ENCODE measurements at regions not wholly inside any gene's neighbourhood (a gene's known extent, or its start where the extent isn't known, plus 50 kb on each side); places are given as distances from the start of the nearest gene placed in this dataset.

DNA sequence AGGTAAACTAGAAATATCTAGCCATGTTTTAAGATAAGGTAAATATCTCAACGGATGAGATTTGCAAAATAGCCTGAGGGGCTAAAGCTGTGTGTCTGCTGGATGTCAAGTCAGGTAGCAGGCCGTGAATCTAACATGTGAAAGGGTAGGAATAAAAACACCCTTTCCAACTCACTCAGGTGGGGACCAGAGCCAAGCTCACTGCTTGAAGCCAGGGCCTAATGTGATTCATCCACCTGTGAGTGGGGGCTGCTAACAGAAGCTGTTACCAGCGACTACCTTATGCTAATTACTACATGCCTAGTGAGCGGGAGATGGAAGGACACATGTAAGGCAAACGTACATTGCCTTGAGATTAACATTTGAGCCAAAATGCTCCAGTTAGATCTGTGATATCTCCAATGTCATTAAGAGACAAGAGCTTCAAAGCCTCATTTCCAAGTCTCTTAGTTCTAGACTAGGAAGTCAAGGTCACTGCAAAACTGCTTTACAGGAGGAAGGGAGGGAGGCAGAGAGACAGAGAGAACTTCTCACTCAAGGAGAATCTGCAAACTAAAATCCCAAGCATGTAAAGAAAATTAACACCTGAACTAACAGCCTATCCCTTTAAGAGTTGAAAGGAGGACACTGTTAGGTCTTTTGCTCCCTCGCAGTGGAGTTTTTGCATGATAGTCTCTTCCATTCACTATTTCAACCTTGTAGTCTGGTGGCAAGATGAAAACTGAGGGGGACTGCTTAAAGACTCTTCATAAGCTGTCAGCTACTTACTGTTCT lies 141.6 kb upstream of the RPS23 start:
- DNase-seq: no peak

DNA sequence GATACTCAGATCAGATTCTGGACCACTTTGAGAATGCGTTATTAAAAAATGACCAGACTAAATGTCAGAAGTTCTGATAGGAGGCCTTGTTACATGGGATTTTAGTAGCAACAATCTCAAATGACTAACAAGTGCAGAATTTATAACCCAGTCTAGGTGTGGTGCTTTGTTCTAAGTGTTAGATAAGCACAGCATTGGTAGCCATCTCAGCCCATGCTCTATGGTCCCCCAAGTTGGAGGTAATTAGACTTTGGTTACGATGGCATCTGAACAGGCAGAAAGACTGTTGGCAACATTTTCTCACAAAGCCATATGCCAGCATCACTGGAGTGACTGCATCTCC lies 140.4 kb upstream of the RPS23 start:
- DNase-seq: no peak

DNA sequence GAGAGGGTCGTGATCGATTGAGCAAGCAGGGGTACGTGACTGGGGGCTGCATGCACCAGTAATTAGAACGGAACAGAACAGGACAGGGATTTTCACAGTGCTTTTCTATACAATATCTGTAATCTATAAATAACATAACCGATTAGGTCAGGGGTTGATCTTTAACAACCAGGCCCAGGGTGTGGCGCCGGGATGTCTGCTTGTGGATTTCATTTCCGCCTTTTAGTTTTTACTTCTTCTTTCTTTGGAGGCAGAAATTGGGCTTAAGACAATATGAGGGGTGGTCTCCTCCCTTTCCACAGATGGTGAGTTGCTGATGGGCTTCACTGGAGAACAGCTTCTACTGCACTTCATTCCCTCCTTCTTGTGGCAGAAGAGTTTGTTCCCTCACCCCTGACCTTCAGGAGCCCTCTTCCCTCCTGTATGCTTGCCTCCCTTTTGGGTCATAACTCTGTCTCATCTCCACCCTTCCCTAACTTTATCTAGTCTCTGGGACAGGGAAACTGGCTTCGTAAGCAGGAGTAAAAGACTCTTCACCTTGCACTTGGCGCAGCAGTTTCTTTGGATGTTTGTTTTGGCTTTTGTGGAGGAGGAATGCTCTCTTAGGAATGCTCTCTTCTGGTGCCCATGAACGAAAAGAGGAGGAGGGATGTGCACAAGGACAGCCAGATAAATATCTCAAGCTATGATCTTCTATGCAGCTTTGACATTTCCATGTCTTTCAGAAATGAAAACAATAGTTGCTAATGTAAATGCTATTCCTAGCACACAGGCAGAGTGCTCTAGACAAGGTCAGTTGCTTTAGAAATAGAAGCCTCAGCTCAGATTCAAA lies 139.8 kb upstream of the RPS23 start:
- DNase-seq: no peak

- no peak for DNase-seq
These were observed 138.4 kb upstream of the RPS23 start for GRCh38 chr5:82416512-82416911.

- no peak for DNase-seq
These were observed 135.9 kb upstream of the RPS23 start for GRCh38 chr5:82414041-82414388.

GRCh38 chr5:82413302-82414040 lies 135.3 kb upstream of the RPS23 start:
- no peak for DNase-seq

GRCh38 chr5:82408033-82408432 lies 129.9 kb upstream of the RPS23 start:
- no peak for DNase-seq

DNA sequence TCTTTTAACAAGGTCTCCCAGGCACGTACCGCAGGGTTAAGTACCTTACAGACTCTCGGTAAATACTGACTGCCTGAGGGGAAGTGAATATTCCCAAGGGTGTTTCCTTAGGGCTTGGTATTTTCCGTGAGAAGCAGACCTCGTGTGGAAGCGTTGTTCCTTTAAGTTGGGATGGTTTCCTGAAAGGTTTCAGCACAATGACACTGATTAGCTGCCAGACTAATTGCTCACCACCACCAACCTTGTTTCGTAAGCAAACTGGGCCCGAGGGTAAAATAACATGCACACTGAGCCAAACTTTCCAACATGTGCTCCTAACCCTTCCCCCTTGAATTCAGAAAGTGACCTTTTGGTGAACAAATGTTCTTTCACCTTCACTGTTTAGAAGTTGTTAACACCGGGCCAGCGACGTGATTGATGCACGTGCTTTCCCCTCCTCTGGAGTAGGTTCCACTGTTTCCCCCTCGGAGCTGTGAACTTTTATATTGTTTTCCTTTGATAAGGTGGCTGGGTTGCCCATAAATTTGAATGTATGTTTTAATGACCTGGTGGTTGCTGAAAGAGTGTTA lies 128.1 kb upstream of the RPS23 start:
- DNase-seq: no peak

- DNase-seq: no peak
These were observed 127.6 kb upstream of the RPS23 start for GRCh38 chr5:82405618-82406204.

- DNase-seq: no peak
These were observed 127.0 kb upstream of the RPS23 start for GRCh38 chr5:82405161-82405560.

DNA sequence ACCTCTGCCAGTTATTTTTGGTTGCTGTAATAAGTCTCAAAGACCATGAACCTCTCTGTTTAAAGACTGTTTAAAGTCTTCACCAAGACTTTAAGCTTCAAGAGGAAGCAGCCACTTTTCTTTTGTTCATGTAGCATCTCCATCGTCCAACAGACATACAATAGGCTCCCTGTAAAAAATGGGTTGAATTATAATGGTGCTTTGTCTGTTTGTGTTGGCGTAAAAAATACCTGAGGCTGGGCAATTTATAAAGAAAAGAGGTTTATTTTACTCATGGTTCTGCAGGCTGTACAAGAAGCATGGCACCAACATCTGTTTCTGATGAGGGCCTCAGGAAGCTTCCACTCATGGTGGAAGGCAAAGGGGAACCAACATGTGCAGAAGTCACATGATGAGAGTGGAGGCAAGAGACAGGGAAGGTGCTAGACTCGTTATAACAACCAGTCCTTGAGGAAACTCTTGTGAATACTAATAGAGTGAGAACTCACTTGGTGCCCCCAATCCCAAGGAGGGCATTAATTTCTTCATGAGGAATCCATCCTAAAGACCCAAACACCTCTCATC lies 126.3 kb upstream of the RPS23 start:
- DNase-seq: no peak

- DNase-seq: no peak
These were observed 125.6 kb upstream of the RPS23 start for GRCh38 chr5:82403724-82404123.

DNA sequence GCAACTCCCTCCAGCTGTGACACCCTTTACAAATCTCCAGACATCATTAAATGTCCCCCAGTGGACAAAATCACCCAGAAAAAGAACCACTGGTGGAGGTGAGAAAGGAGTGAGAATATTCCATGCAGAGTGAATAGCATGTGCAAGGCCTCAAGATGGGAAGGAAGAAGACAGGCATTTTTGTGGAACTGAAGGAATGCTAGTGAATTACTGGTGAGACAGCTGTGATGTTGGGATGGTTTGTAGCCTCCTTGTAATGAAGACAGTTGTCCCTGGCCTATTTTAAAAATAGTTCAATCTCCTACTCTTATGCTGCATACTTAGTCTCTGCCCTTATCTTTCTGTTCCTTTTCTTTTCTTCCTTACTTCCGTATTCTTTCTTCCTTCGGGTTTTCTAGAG lies 124.9 kb upstream of the RPS23 start:
- DNase-seq: no peak

DNA sequence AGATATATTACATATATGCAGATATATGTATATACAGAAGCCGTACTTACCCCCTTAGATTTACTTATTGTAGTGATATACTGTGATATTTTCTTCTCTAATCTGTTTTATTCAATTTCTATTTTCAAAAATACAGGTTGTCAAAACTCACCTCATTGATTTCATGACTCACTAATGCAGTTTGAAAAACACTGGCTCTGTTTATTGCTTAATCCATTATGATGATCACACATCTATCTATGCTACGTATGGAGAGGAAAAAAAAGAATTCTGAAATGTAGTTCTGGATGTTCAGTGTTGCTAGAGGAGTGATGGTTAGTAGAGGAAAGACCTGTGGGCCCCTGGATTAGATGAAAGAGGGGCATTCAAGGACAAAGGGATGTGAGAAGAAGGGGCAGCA lies 121.0 kb upstream of the RPS23 start:
- DNase-seq: no peak

DNA sequence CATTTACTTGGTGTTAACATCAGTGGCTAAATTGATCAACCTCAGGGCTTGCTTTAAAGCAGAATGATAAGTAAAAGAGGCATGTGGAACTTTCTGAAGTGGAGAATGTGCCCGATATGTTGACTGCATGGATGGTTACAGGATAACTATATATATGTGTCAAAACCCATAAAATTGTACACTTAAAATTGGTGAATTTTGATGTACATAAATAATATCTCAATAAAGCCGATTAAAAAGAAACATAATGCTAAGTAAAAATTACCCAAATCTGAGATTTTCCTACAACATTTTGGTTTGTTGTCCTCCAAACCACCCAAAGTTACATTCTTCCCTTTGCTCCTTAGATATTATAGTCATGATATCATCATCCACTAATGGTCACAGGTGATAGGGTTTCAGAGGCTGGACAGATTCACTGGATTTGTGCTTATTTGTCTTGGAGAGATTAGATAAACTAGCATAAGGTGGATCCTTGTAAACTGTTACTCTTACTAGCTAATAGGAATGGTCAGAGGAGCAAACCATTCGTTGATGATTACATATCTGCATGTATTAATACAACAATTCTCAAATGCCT lies 119.7 kb upstream of the RPS23 start:
- DNase-seq: no peak

DNA sequence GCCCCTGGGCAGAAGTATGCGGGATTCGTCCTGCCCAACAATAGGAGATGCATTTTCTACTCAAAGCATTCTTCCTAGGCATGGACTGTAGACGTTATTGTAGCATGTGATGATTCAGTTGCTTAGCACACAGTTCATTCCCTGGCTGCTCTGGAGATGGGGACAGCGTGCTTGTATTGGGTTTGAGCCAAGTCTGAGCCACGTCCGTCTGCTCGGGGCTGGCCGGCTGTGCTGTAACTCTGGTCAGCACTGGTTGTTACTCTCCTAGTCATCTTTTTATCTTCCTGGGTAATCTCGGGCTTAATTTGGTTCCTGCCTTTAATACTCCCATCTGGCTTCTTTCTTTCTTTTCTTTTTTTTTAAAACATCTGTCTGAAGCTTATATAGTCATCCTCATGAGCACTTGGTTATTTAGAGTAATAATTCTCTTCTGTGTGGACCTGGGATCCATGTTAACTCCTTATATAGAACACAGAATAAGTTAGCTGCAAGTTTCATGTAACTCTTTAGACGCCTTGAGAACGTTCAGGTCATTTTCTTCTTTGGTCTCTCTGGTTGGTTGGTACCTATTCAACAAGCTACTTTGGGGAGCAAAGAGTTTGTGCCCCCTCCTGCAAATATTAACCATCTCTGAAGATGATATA lies 118.8 kb upstream of the RPS23 start:
- peak in 1 of 2 experiments; percentile 64 for DNase-seq

- no peak for DNase-seq
These were observed 118.2 kb upstream of the RPS23 start for GRCh38 chr5:82396396-82396795.

GRCh38 chr5:82393951-82394350 lies 115.8 kb upstream of the RPS23 start:
- no peak for DNase-seq

- no peak for DNase-seq
These were observed 111.9 kb upstream of the RPS23 start for GRCh38 chr5:82390088-82390487.

- DNase-seq: no peak
These were observed 111.2 kb upstream of the RPS23 start for GRCh38 chr5:82389347-82389746.

- no peak for DNase-seq
These were observed 110.0 kb upstream of the RPS23 start for GRCh38 chr5:82388181-82388580.

GRCh38 chr5:82387819-82388166 lies 109.6 kb upstream of the RPS23 start:
- no peak for DNase-seq
